Activated B cell treated with CpG ODN at 0.5 μM for 24 hours (primary cell): ENCODE measurements at regions not wholly inside any gene's neighbourhood (a gene's known extent, or its start where the extent isn't known, plus 50 kb on each side); places are given as distances from the start of the nearest gene placed in this dataset.

Source experiments
- ATAC-seq: fragments of 200-7000 bp; cut with Tn5 transposase; one replicate; pipeline ENCODE4 v1.10.0; 2021; ENCODE audit warnings: low read depth, mild to moderate bottlenecking, moderate library complexity
- CTCF ChIA-PET: fragments of 350-600 bp; sonication (Branson Sonifier 250); formaldehyde crosslinking; loops from one replicate; lab custom pipeline; 2021; ENCODE audit warnings: antibody characterized with exemption; lab: Charles Lee
- POLR2A ChIA-PET: fragments of 350-600 bp; sonication (Branson Sonifier 250); formaldehyde crosslinking; loops from one replicate; lab custom pipeline; 2021; ENCODE audit warnings: antibody characterized with exemption; lab: Charles Lee
- DNase-seq: peaks from one replicate; pipeline ENCODE4 v3.0.0; 2022
- H3K27ac Mint-ChIP-seq: one replicate; pipeline ENCODE4 v1.8.0; 2020; ENCODE audit warnings: mixed read lengths
- H3K27me3 Mint-ChIP-seq: one replicate; pipeline ENCODE4 v1.8.0; 2021; ENCODE audit warnings: mixed read lengths
- H3K36me3 Mint-ChIP-seq: one replicate; pipeline ENCODE4 v1.8.0; 2021; ENCODE audit warnings: low read depth, mixed read lengths
- H3K4me1 Mint-ChIP-seq: one replicate; pipeline ENCODE4 v1.8.0; 2021; ENCODE audit warnings: mixed read lengths
- H3K4me3 Mint-ChIP-seq: one replicate; pipeline ENCODE4 v1.8.0; 2020; ENCODE audit warnings: mild to moderate bottlenecking, mixed read lengths
- H3K9me3 Mint-ChIP-seq: one replicate; pipeline ENCODE4 v1.8.0; 2020; ENCODE audit warnings: mixed read lengths
- intact Hi-C: fragments of 100-400 bp; cut with micrococcal nuclease; formaldehyde crosslinking; loops from one replicate; pipeline ENCODE4 v1.15.1; 2024
- TF ChIP-seq, protein P1 (sequence below): fragments of 200-600 bp; IDR thresholded peaks from one replicate; pipeline ENCODE4 v1.8.0; 2022; ENCODE audit warnings: antibody characterized with exemption, mild to moderate bottlenecking

DNA sequence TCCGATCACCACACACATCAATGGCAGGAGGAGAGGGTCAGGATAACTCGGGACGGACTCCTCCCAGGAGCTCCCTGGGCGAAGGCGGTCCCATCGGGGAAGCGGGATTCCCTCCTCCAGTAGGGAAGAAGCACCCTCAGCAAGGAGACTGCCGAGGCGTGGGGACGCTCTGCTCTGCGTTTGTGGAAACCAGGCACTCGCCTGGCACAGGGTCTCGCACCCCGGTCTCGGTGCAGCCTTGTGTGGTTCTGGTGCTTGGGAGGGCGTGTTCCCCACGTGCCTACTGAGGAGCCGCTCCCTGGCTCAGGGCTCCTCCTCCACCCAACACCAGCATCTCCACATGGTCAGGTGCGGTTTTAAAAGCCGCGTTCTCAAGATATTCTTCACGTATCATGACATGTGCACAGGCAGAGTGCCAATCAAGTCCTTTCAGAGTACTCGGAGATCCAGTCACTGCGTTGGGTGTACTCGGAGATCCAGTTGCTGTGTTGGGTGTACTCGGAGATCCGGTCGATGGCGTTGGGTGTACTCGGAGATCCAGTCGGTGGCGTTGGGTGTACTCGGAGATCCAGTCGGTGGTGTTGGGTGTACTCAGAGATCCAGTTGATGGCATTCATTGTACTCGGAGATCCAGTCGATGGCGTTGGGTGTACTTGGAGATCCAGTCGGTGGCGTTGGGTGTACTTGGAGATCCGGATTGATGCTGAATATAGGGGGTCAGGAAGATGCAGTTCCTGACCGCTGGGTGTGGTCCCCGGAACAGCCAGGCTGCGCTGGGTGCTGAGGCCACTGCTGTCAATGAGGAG, 117.5 kb downstream of the RTP5 start:
- POLR2A ChIA-PET, result no interaction called here
- intact Hi-C loops, result no loop called here
- Mint-ChIP-seq H3K9me3 (no peaks in the 10 kb centered on the region), H3K4me3 (no peak overlapping the region), H3K36me3 (no peaks in the 10 kb centered on the region), H3K27ac (no peak overlapping the region), H3K27me3 (no peaks in the 10 kb centered on the region), H3K4me1 (peaks cover 57% of the 10 kb centered on the region)
- DNase-seq (no peak), ATAC-seq (no peak)
- CTCF ChIA-PET, result no interaction called here
- TF ChIP-seq, protein P1, sequence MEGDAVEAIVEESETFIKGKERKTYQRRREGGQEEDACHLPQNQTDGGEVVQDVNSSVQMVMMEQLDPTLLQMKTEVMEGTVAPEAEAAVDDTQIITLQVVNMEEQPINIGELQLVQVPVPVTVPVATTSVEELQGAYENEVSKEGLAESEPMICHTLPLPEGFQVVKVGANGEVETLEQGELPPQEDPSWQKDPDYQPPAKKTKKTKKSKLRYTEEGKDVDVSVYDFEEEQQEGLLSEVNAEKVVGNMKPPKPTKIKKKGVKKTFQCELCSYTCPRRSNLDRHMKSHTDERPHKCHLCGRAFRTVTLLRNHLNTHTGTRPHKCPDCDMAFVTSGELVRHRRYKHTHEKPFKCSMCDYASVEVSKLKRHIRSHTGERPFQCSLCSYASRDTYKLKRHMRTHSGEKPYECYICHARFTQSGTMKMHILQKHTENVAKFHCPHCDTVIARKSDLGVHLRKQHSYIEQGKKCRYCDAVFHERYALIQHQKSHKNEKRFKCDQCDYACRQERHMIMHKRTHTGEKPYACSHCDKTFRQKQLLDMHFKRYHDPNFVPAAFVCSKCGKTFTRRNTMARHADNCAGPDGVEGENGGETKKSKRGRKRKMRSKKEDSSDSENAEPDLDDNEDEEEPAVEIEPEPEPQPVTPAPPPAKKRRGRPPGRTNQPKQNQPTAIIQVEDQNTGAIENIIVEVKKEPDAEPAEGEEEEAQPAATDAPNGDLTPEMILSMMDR, result no peak

- TF ChIP-seq, protein P1, result no peak
- CTCF ChIA-PET, result no interaction called here
- no peak overlapping the region for H3K27ac Mint-ChIP-seq
- H3K36me3 Mint-ChIP-seq, result peaks cover under 1% of the 10 kb centered on the region
- H3K4me1 Mint-ChIP-seq, result peaks cover 57% of the 10 kb centered on the region
- no peaks in the 10 kb centered on the region for H3K27me3 Mint-ChIP-seq
- DNase-seq, result no peak
- no peak overlapping the region for H3K4me3 Mint-ChIP-seq
- ATAC-seq, result no peak
- intact Hi-C loops, result no loop called here
- H3K9me3 Mint-ChIP-seq, result no peaks in the 10 kb centered on the region
- POLR2A ChIA-PET, result interaction anchor here (1.3 kb wide), 1 partner anchor 21 kb away, joined by 3 read pairs; no protein-coding TSS in a partner anchor
Measured at GRCh38 chr2:241987726-241988125, 118.2 kb downstream of the RTP5 start.

DNA sequence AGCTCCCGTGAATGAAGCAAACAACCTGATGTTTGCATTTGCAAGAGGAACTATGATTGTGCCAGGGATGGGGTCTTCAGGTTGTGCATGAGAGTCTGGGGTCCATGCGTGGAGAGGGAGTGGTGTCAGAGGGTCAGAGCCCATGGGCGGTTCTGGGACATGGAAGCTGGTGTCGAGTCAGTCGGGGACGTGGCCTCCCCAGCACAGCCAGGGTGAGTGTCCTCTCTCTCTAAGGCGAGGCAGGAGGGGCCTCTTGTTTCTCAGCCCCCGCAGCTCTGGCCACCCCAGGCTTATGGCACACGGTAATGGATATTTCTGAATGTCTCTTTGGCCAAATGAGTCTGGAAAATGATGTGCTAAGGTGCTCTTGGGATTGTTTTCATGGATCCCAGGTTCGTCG, 118.6 kb downstream of the RTP5 start:
- H3K27me3 Mint-ChIP-seq, result no peaks in the 10 kb centered on the region
- no peak overlapping the region for H3K27ac Mint-ChIP-seq
- no peak overlapping the region for H3K4me3 Mint-ChIP-seq
- ATAC-seq (no peak), DNase-seq (no peak)
- TF ChIP-seq, protein P1, result no peak
- H3K4me1 Mint-ChIP-seq, result peaks cover 57% of the 10 kb centered on the region
- no peaks in the 10 kb centered on the region for H3K9me3 Mint-ChIP-seq
- CTCF ChIA-PET, result interaction anchor here (1.2 kb wide), 1 partner anchor 38 kb away, joined by 4 read pairs; no protein-coding TSS in a partner anchor
- POLR2A ChIA-PET, result interaction anchor here (0.8 to 1.3 kb wide), 2 partner anchors 21 to 24 kb away, joined by 3 read pairs; no protein-coding TSS in a partner anchor
- H3K36me3 Mint-ChIP-seq, result peaks cover 3% of the 10 kb centered on the region
- intact Hi-C loops, result no loop called here

- DNase-seq, result no peak
- ChIA-PET POLR2A (interaction anchor here (0.8 to 1.3 kb wide), 2 partner anchors 22 to 25 kb away, joined by 3 read pairs; no protein-coding TSS in a partner anchor), CTCF (interaction anchor here (1.2 kb wide), 1 partner anchor 39 kb away, joined by 4 read pairs; no protein-coding TSS in a partner anchor)
- Mint-ChIP-seq H3K27ac (no peak overlapping the region), H3K9me3 (no peaks in the 10 kb centered on the region), H3K27me3 (no peaks in the 10 kb centered on the region), H3K4me3 (no peak overlapping the region), H3K36me3 (peaks cover 8% of the 10 kb centered on the region), H3K4me1 (peaks cover 55% of the 10 kb centered on the region)
- peak; percentile 60 for ATAC-seq
- intact Hi-C loops, result no loop called here
- TF ChIP-seq, protein P1, result no peak
Measured at GRCh38 chr2:241989074-241989473, 119.5 kb downstream of the RTP5 start.

- H3K4me3 Mint-ChIP-seq, result no peak overlapping the region
- TF ChIP-seq, protein P1, result no peak
- H3K9me3 Mint-ChIP-seq, result no peaks in the 10 kb centered on the region
- no peaks in the 10 kb centered on the region for H3K27me3 Mint-ChIP-seq
- ChIA-PET POLR2A (no interaction called here), CTCF (interaction anchor here (0.9 kb wide), 1 partner anchor 40 kb away, joined by 3 read pairs; no protein-coding TSS in a partner anchor)
- H3K27ac Mint-ChIP-seq, result no peak overlapping the region
- H3K36me3 Mint-ChIP-seq, result peaks cover 11% of the 10 kb centered on the region
- no peak for ATAC-seq
- intact Hi-C loops, result no loop called here
- no peak for DNase-seq
- peaks cover 43% of the 10 kb centered on the region for H3K4me1 Mint-ChIP-seq
Measured at GRCh38 chr2:241990466-241990865, 120.9 kb downstream of the RTP5 start.
